ENCODE measurements at regions not wholly inside any gene's neighbourhood (a gene's known extent, or its start where the extent isn't known, plus 50 kb on each side); places are given as distances from the start of the nearest gene placed in this dataset.
"Not testable (repeated sequence)": the region's sequence is repeated elsewhere in the genome, so short reads cannot be mapped to it uniquely, and the experiment has no call there.

- Histone ChIP-seq H3K9me3 (ENCODE audit: control insufficient read depth in 2 of 2, insufficient read depth in 1 of 2, low read length in 1 of 2) (peaks cover 0 to 12% of the 10 kb centered on the region in 2 donors), H3K27me3 (ENCODE audit: control insufficient read depth in 2 of 2, insufficient read depth in 1 of 2, low read length in 1 of 2) (no peaks in the 10 kb centered on the region), H3K4me1 (ENCODE audit: control insufficient read depth in 2 of 2, insufficient read depth in 2 of 2, low read length in 2 of 2) (no peaks in the 10 kb centered on the region), H3K36me3 (ENCODE audit: control insufficient read depth in 2 of 2, insufficient read depth in 2 of 2, low read length in 1 of 2) (no peaks in the 10 kb centered on the region), H3K4me3 (ENCODE audit: low read length in 2 of 2) (no peak overlapping the region), H3K27ac (ENCODE audit: low read depth in 1 of 2, low read length in 1 of 2) (no peak overlapping the region)
- DNase-seq (ENCODE audit: low read depth in 6 of 9, low spot score in 9 of 9), result no peak
- 87% methylated on average over 1 of the region's 1 CpG for WGBS
Measured at GRCh38 chr2:194385376-194385775, 1271.7 kb upstream of the SLC39A10 start.

GRCh38 chr2:194383401-194383800, 1273.6 kb upstream of the SLC39A10 start:
- H3K36me3 ChIP-seq (ENCODE audit: control insufficient read depth in 2 of 2, insufficient read depth in 2 of 2, low read length in 1 of 2), result no peaks in the 10 kb centered on the region
- no peaks in the 10 kb centered on the region for H3K4me1 ChIP-seq (ENCODE audit: control insufficient read depth in 2 of 2, insufficient read depth in 2 of 2, low read length in 2 of 2)
- 57% methylated on average over 1 of the region's 1 CpG for WGBS
- no peak overlapping the region for H3K27ac ChIP-seq (ENCODE audit: low read depth in 1 of 2, low read length in 1 of 2)
- no peaks in the 10 kb centered on the region for H3K27me3 ChIP-seq (ENCODE audit: control insufficient read depth in 2 of 2, insufficient read depth in 1 of 2, low read length in 1 of 2)
- no peak overlapping the region for H3K4me3 ChIP-seq (ENCODE audit: low read length in 2 of 2)
- no peak for DNase-seq (ENCODE audit: low read depth in 6 of 9, low spot score in 9 of 9)
- H3K9me3 ChIP-seq (ENCODE audit: control insufficient read depth in 2 of 2, insufficient read depth in 1 of 2, low read length in 1 of 2), result peaks cover 0 to 15% of the 10 kb centered on the region in 2 donors

DNA sequence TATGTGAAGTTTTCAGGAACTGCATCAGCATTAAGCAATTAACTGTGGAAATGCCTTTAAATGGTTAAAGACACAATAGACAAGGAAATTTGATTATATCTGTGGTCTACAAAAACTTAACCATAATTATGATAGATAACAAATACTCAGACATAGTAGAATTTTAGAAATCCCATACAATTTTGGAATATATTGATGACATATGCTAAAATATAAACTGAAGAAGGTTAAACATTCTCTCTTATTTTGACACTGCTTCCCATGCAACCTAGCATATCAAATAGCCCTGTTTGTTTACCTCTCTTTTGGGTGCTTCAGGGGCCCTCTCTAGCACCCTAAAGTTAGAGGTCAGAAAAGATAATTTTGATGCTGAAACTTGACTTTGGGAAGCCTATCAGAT, 1274.8 kb upstream of the SLC39A10 start:
- Histone ChIP-seq H3K36me3 (ENCODE audit: control insufficient read depth in 2 of 2, insufficient read depth in 2 of 2, low read length in 1 of 2) (no peaks in the 10 kb centered on the region), H3K9me3 (ENCODE audit: control insufficient read depth in 2 of 2, insufficient read depth in 1 of 2, low read length in 1 of 2) (peaks cover 0 to 15% of the 10 kb centered on the region in 2 donors)
- no peak for DNase-seq (ENCODE audit: low read depth in 6 of 9, low spot score in 9 of 9)

GRCh38 chr2:194380011-194380410, 1277.0 kb upstream of the SLC39A10 start:
- 80% methylated on average over 1 of the region's 1 CpG for WGBS
- H3K27ac ChIP-seq (ENCODE audit: low read depth in 1 of 2, low read length in 1 of 2), result no peak overlapping the region
- H3K4me1 ChIP-seq (ENCODE audit: control insufficient read depth in 2 of 2, insufficient read depth in 2 of 2, low read length in 2 of 2), result no peaks in the 10 kb centered on the region
- H3K9me3 ChIP-seq (ENCODE audit: control insufficient read depth in 2 of 2, insufficient read depth in 1 of 2, low read length in 1 of 2), result peaks cover 0 to 5% of the 10 kb centered on the region in 2 donors
- H3K4me3 ChIP-seq (ENCODE audit: low read length in 2 of 2), result no peak overlapping the region
- H3K36me3 ChIP-seq (ENCODE audit: control insufficient read depth in 2 of 2, insufficient read depth in 2 of 2, low read length in 1 of 2), result no peaks in the 10 kb centered on the region
- no peak for DNase-seq (ENCODE audit: low read depth in 6 of 9, low spot score in 9 of 9)
- no peaks in the 10 kb centered on the region for H3K27me3 ChIP-seq (ENCODE audit: control insufficient read depth in 2 of 2, insufficient read depth in 1 of 2, low read length in 1 of 2)

More for the DNA sequence above, 1274.8 kb upstream of the SLC39A10 start:
- Histone ChIP-seq H3K27me3 (ENCODE audit: control insufficient read depth in 2 of 2, insufficient read depth in 1 of 2, low read length in 1 of 2) (no peaks in the 10 kb centered on the region), H3K27ac (ENCODE audit: low read depth in 1 of 2, low read length in 1 of 2) (no peak overlapping the region), H3K4me1 (ENCODE audit: control insufficient read depth in 2 of 2, insufficient read depth in 2 of 2, low read length in 2 of 2) (no peaks in the 10 kb centered on the region), H3K4me3 (ENCODE audit: low read length in 2 of 2) (no peak overlapping the region)

DNA sequence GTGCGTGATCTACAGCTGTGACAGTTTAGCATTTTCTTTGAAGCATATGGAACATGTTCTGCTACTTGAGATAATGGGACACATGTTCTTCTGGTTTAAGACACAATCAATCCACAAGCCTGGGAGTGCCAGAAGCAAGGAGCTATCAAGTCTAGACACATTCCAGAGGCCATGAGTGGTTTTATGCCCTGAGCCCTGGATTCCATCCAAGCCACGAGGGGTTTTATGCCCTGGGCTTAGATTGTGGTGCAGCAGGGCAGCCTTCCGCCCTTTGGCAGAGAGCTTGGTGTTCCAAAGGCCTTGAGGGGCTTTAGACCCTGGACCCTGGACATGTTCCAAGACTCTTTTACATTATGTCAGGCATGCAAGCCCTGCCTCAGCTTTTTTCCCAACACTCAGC, 1289.6 kb upstream of the SLC39A10 start:
- not testable (repeated sequence) for DNase-seq (ENCODE audit: low read depth in 6 of 9, low spot score in 9 of 9)

DNA sequence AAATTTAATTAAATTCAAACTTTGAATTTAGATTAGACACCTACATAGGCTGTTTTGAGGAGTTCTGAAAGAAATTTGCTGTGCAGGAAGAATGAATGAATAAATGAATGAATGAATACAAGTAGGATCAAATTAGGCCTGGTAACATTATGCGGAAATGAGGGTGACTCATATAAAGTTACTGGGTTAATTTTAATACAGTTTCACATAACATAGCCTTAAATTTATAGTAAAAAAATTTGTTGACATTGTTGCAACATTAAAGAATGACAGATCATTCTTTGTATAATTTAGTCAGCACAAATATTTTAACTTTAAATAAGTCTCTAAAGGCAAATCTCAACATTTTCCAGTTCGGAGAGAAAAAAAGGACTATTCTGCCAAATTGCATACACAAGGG, 1293.1 kb upstream of the SLC39A10 start:
- Histone ChIP-seq H3K4me3 (ENCODE audit: low read length in 2 of 2) (no peak overlapping the region), H3K36me3 (ENCODE audit: control insufficient read depth in 2 of 2, insufficient read depth in 2 of 2, low read length in 1 of 2) (no peaks in the 10 kb centered on the region), H3K9me3 (ENCODE audit: control insufficient read depth in 2 of 2, insufficient read depth in 1 of 2, low read length in 1 of 2) (peaks cover 0 to 6% of the 10 kb centered on the region in 2 donors), H3K4me1 (ENCODE audit: control insufficient read depth in 2 of 2, insufficient read depth in 2 of 2, low read length in 2 of 2) (no peaks in the 10 kb centered on the region), H3K27ac (ENCODE audit: low read depth in 1 of 2, low read length in 1 of 2) (no peak overlapping the region), H3K27me3 (ENCODE audit: control insufficient read depth in 2 of 2, insufficient read depth in 1 of 2, low read length in 1 of 2) (no peaks in the 10 kb centered on the region)
- no peak for DNase-seq (ENCODE audit: low read depth in 6 of 9, low spot score in 9 of 9)
- 96% methylated on average over 2 of the region's 2 CpGs for WGBS

More for the DNA sequence above, 1289.6 kb upstream of the SLC39A10 start:
- WGBS, result 82% methylated on average over 3 of the region's 3 CpGs
- H3K36me3 ChIP-seq (ENCODE audit: control insufficient read depth in 2 of 2, insufficient read depth in 2 of 2, low read length in 1 of 2); H3K27ac ChIP-seq (ENCODE audit: low read depth in 1 of 2, low read length in 1 of 2); H3K4me1 ChIP-seq (ENCODE audit: control insufficient read depth in 2 of 2, insufficient read depth in 2 of 2, low read length in 2 of 2); H3K9me3 ChIP-seq (ENCODE audit: control insufficient read depth in 2 of 2, insufficient read depth in 1 of 2, low read length in 1 of 2); H3K4me3 ChIP-seq (ENCODE audit: low read length in 2 of 2); H3K27me3 ChIP-seq (ENCODE audit: control insufficient read depth in 2 of 2, insufficient read depth in 1 of 2, low read length in 1 of 2): not testable (repeated sequence)

DNA sequence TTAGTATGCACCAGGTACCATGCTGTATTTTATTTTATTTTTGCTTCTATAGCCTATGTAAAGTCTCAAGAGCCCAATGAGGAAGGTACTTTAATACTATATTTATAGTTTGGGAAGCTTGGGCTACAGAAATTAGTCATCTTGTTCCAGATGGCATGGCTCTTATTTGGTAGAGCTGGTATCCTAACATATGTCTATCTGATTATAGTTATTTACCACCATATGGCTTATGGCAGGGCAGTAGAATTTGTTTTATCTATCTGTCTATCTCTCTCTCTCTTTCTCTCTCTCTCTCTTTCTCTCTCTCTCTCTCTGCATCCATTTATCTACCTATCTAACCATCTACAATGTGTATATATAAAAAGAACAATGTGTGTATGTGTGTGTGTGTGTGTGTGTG, 1293.7 kb upstream of the SLC39A10 start:
- no peak overlapping the region for H3K4me3 ChIP-seq (ENCODE audit: low read length in 2 of 2)
- no peaks in the 10 kb centered on the region for H3K36me3 ChIP-seq (ENCODE audit: control insufficient read depth in 2 of 2, insufficient read depth in 2 of 2, low read length in 1 of 2)
- H3K9me3 ChIP-seq (ENCODE audit: control insufficient read depth in 2 of 2, insufficient read depth in 1 of 2, low read length in 1 of 2), result peaks cover 0 to 6% of the 10 kb centered on the region in 2 donors
- no peak for DNase-seq (ENCODE audit: low read depth in 6 of 9, low spot score in 9 of 9)
- H3K4me1 ChIP-seq (ENCODE audit: control insufficient read depth in 2 of 2, insufficient read depth in 2 of 2, low read length in 2 of 2), result no peaks in the 10 kb centered on the region
- H3K27me3 ChIP-seq (ENCODE audit: control insufficient read depth in 2 of 2, insufficient read depth in 1 of 2, low read length in 1 of 2), result no peaks in the 10 kb centered on the region
- no peak overlapping the region for H3K27ac ChIP-seq (ENCODE audit: low read depth in 1 of 2, low read length in 1 of 2)

DNA sequence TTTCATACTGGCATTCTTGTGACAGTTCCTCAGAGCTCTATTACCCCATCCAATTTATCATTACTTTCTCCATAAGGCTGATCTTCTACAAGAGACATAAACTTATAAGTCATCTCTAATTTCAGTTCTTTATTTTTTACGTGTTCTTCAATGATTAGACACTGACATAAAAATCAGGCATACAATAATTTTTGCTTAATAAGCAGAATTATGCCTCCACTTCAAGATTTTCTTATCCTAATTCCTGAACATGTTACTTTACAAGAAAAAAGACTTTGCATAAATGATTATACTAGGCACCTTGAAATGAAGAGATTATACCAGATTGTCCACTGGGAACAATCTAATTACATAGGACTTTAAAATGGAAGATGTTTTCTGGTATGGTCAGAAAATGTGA, 1304.5 kb upstream of the SLC39A10 start:
- peaks cover 0 to 8% of the 10 kb centered on the region in 2 donors for H3K9me3 ChIP-seq (ENCODE audit: control insufficient read depth in 2 of 2, insufficient read depth in 1 of 2, low read length in 1 of 2)
- no peak overlapping the region for H3K4me3 ChIP-seq (ENCODE audit: low read length in 2 of 2)
- no peaks in the 10 kb centered on the region for H3K27me3 ChIP-seq (ENCODE audit: control insufficient read depth in 2 of 2, insufficient read depth in 1 of 2, low read length in 1 of 2)
- H3K27ac ChIP-seq (ENCODE audit: low read depth in 1 of 2, low read length in 1 of 2), result no peak overlapping the region
- no peak for DNase-seq (ENCODE audit: low read depth in 6 of 9, low spot score in 9 of 9)
- 88% methylated on average over 1 of the region's 1 CpG for WGBS
- H3K4me1 ChIP-seq (ENCODE audit: control insufficient read depth in 2 of 2, insufficient read depth in 2 of 2, low read length in 2 of 2), result no peaks in the 10 kb centered on the region
- H3K36me3 ChIP-seq (ENCODE audit: control insufficient read depth in 2 of 2, insufficient read depth in 2 of 2, low read length in 1 of 2), result no peaks in the 10 kb centered on the region

DNA sequence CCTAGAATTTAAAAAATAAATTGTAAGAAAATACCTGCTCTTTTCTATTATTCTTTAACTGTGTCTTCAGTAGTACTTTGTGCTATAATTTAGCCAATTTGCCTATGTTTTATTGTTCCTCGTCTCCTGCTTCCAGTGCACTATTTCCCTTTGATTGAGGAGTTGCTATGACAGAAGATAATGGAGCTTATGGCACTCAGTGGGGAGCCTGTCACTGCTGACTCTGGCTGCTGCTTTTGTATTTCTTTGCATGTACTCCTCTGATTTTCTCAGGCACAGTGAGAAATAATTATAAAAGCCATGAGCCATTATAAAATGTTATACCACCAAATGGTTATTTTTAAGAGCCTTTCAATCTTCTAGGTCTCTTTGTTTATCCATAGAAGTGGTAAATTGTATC, 1310.8 kb upstream of the SLC39A10 start:
- Histone ChIP-seq H3K4me3 (ENCODE audit: low read length in 2 of 2) (no peak overlapping the region), H3K36me3 (ENCODE audit: control insufficient read depth in 2 of 2, insufficient read depth in 2 of 2, low read length in 1 of 2) (no peaks in the 10 kb centered on the region), H3K4me1 (ENCODE audit: control insufficient read depth in 2 of 2, insufficient read depth in 2 of 2, low read length in 2 of 2) (no peaks in the 10 kb centered on the region), H3K9me3 (ENCODE audit: control insufficient read depth in 2 of 2, insufficient read depth in 1 of 2, low read length in 1 of 2) (no peaks in the 10 kb centered on the region), H3K27me3 (ENCODE audit: control insufficient read depth in 2 of 2, insufficient read depth in 1 of 2, low read length in 1 of 2) (no peaks in the 10 kb centered on the region), H3K27ac (ENCODE audit: low read depth in 1 of 2, low read length in 1 of 2) (no peak overlapping the region)
- 88% methylated on average over 1 of the region's 1 CpG for WGBS
- no peak for DNase-seq (ENCODE audit: low read depth in 6 of 9, low spot score in 9 of 9)

GRCh38 chr2:194345347-194345746, 1311.7 kb upstream of the SLC39A10 start:
- DNase-seq (ENCODE audit: low read depth in 6 of 9, low spot score in 9 of 9), result no peak
- Histone ChIP-seq H3K4me3 (ENCODE audit: low read length in 2 of 2) (no peak overlapping the region), H3K27me3 (ENCODE audit: control insufficient read depth in 2 of 2, insufficient read depth in 1 of 2, low read length in 1 of 2) (no peaks in the 10 kb centered on the region), H3K4me1 (ENCODE audit: control insufficient read depth in 2 of 2, insufficient read depth in 2 of 2, low read length in 2 of 2) (no peaks in the 10 kb centered on the region), H3K9me3 (ENCODE audit: control insufficient read depth in 2 of 2, insufficient read depth in 1 of 2, low read length in 1 of 2) (no peaks in the 10 kb centered on the region), H3K27ac (ENCODE audit: low read depth in 1 of 2, low read length in 1 of 2) (no peak overlapping the region), H3K36me3 (ENCODE audit: control insufficient read depth in 2 of 2, insufficient read depth in 2 of 2, low read length in 1 of 2) (no peaks in the 10 kb centered on the region)
- 96% methylated on average over 2 of the region's 2 CpGs for WGBS

All from thymus (tissue), 11 donors.